GM10248 (cell line): ENCODE measurements at regions not wholly inside any gene's neighbourhood (a gene's known extent, or its start where the extent isn't known, plus 50 kb on each side); places are given as distances from the start of the nearest gene placed in this dataset.

Experiments used
- CTCF ChIA-PET: fragments of 300-600 bp; sonication (Branson Sonifier 250); formaldehyde crosslinking; extraction: SDS; loops from one replicate; lab custom pipeline; 2021; ENCODE audit warnings: antibody characterized with exemption; lab: Yijun Ruan, JAX
- POLR2A ChIA-PET: fragments of 350-650 bp; sonication (Branson Sonifier 250); formaldehyde crosslinking; extraction: SDS; loops from one replicate; lab custom pipeline; 2020; ENCODE audit warnings: antibody characterized with exemption; lab: Yijun Ruan, JAX
- DNase-seq: peaks from one replicate; pipeline ENCODE4 v3.0.0; 2012; ENCODE audit errors: extremely low spot score
- TF ChIP-seq, protein P1 (sequence below): IDR thresholded peaks from 2 replicates; pipeline ENCODE4 v1.5.1; 2012; ENCODE audit warnings: mild to moderate bottlenecking, low read depth; ENCODE audit errors: extremely low read depth, missing control alignments, control extremely low read depth

DNA sequence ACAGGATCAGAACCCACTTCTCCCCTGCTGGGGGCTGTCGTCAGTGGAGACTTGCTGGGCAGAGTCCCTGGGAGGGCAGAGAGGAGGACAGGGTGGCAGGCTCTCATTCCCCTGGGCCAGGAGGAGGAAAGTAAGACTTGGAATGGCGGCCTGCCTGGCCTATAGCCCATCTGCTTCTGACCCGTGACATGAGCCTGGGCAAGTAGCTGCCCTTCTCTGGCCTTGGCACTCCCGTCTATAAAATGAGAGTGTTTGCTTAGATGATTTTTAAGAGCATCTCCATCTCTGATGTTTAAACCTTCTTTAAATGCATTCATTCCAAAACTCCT lies 173.0 kb downstream of the DDX1 start:
- ChIA-PET POLR2A (no interaction called here), CTCF (no interaction called here)
- TF ChIP-seq, protein P1, sequence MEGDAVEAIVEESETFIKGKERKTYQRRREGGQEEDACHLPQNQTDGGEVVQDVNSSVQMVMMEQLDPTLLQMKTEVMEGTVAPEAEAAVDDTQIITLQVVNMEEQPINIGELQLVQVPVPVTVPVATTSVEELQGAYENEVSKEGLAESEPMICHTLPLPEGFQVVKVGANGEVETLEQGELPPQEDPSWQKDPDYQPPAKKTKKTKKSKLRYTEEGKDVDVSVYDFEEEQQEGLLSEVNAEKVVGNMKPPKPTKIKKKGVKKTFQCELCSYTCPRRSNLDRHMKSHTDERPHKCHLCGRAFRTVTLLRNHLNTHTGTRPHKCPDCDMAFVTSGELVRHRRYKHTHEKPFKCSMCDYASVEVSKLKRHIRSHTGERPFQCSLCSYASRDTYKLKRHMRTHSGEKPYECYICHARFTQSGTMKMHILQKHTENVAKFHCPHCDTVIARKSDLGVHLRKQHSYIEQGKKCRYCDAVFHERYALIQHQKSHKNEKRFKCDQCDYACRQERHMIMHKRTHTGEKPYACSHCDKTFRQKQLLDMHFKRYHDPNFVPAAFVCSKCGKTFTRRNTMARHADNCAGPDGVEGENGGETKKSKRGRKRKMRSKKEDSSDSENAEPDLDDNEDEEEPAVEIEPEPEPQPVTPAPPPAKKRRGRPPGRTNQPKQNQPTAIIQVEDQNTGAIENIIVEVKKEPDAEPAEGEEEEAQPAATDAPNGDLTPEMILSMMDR, result no peak
- DNase-seq, result no peak

DNA sequence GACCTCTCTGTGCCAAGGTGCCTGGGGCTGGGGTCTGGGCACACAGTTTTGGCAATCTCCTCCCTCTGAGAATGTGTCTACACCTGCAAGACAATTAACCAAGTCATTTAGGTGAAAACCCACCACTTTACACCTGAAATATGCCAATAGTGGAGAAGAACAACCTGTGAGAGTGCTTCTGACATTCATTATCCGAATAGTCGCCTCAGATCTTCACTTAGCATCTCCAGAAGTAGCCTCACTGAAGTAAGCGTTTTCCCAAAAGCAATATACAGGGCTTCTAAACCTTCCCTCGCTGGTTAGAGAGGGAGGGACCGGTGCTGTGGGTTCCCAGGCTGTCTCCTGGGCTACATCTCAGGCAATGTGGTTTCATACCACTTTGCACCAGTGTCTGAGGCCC lies 173.5 kb downstream of the DDX1 start:
- CTCF ChIA-PET, result no interaction called here
- POLR2A ChIA-PET, result no interaction called here

DNA sequence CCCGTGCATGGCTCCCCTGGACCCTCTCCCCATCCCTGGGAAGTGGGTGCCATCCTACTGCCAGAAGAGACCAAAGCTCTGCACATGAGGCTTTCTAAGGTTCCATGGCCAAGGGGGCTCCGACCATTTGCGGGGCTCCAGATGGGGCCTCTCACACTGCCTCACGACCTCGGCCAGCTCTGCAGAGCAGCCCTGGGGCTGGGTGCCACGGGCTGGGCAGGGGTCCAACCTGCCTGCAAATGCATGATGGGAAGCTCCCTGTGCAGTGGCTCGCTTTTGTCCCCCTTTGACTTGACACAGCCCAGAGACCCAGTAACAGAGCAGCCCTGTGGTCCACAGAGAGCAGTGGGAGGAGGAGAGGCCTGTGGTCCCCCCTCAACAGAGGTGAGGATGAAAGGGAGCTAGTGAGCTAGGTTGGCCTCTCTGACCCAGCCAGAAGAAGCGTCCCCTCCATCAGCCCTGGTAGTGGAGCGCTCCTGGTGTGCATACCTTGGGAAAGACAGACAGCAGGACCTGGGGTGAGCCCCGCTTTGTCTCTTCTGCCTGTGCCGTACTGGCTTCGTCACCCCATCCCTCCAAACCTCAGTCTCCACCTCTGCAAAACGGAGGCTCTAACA lies 174.1 kb downstream of the DDX1 start:
- ChIA-PET CTCF (no interaction called here), POLR2A (no interaction called here)
- TF ChIP-seq, protein P1, result no peak
- no peak for DNase-seq

More for the DNA sequence above, 173.5 kb downstream of the DDX1 start:
- DNase-seq, result no peak
- TF ChIP-seq, protein P1, result no peak

DNA sequence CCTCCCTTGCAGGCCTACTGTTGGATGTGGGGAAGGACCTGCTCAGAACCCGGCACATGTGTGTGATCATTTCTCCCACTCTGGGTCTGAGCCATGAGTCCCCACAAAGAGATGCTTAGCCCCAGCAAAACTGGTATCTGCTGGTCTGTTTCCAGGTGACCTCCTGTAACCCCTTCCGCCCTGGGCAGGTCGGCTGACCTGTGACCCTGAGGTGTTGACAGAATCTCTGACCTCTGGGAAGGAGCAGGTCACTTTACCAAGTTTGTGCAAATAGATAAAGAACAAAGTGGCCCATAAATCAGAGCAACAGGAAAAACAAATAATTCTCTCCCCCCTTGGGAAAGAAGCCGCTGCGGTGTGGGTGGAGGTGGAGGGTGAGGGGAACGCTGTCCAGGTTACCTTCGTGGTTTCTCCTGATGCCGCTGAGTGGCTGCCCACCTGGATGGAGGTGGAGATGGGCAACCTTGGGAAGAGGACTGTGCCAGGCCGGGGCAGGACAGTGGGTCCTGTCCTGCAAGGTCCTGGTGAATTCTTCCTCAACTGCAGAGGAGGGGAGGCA lies 174.0 kb upstream of the MYCN start:
- no peak for DNase-seq
- POLR2A ChIA-PET, result no interaction called here

DNA sequence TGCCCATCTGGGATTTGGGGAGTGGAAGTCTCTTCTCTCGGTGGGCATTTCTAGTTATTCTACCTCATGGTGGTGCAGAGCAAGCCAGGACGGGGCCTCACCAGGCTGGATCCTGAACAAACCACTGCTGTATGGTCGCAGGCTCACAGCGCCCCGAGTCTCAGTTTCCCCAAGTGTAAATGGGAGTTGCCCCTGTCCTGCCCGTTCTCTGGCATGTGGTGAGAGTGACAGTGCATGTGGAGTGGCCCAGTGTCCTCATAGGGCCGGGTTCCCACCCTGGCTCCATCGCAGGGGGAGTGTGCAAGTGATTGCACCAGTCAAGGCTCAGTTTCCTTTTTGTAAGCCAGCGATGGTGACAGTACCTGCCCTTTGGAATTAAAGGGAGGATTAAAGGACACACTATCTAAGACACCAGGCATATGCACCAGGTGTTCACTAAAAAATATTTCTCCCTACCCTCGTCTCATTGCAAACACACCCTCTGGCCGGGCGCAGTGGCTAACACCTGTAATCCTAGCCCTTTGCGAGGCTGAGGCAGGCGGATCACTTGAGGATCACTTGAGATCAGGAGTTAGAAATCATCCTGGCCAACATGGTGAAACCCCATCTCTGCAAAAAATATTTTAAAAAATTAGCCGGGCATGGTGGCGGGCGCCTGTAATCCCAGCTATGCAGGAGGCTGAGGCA lies 173.3 kb upstream of the MYCN start:
- ChIA-PET POLR2A (no interaction called here), CTCF (no interaction called here)
- TF ChIP-seq, protein P1, result no peak
- no peak for DNase-seq

More for the DNA sequence above, 174.0 kb upstream of the MYCN start:
- TF ChIP-seq, protein P1, result no peak
- CTCF ChIA-PET, result no interaction called here

DNA sequence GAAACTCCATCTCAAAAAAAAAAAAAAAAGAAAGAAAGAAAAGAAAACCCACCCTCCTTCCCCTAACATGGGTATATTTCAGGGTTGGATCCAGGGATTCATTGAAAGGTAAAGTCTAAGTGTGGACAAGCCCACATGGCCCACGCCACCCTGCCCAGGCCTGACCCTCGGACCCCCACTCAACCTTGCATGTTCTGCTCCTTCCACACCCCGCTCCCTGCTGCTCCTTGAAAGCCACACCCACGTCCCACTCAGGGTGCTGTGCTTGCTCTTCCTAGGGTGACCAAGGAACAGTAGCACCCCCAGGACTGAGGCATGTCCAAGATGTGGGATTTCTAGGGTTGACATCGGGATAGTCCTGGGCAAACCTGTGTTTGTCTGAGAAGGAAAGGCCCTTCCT lies 172.7 kb upstream of the MYCN start:
- TF ChIP-seq, protein P1, result no peak
- POLR2A ChIA-PET, result no interaction called here
- CTCF ChIA-PET, result no interaction called here
- DNase-seq, result no peak
